ENCODE measurements at regions not wholly inside any gene's neighbourhood (a gene's known extent, or its start where the extent isn't known, plus 50 kb on each side); places are given as distances from the start of the nearest gene placed in this dataset.

GRCh38 chr7:81648716-81649115, 121.1 kb downstream of the HGF start:
- intact Hi-C loops (cut with DNase I): no loop called here
- no peak for DNase-seq (ENCODE audit: low spot score)

GRCh38 chr7:81645435-81645834, 124.4 kb downstream of the HGF start:
- intact Hi-C loops (cut with DNase I): no loop called here
- DNase-seq (ENCODE audit: low spot score): no peak

GRCh38 chr7:81641873-81642272, 128.0 kb downstream of the HGF start:
- no peak for DNase-seq (ENCODE audit: low spot score)
- intact Hi-C loops (cut with DNase I): no loop called here

GRCh38 chr7:81638198-81638597, 131.6 kb downstream of the HGF start:
- DNase-seq (ENCODE audit: low spot score): no peak
- intact Hi-C loops (cut with DNase I): no loop called here

- DNase-seq (ENCODE audit: low spot score): no peak
- intact Hi-C loops (cut with DNase I): no loop called here
Observed at GRCh38 chr7:81637534-81637933, 132.3 kb downstream of the HGF start.

GRCh38 chr7:81632418-81632817, 137.4 kb downstream of the HGF start:
- DNase-seq (ENCODE audit: low spot score): no peak
- intact Hi-C loops (cut with DNase I): no loop called here

GRCh38 chr7:81630600-81630999, 139.2 kb downstream of the HGF start:
- no peak for DNase-seq (ENCODE audit: low spot score)
- intact Hi-C loops (cut with DNase I): no loop called here

- intact Hi-C loops (cut with DNase I): no loop called here
- no peak for DNase-seq (ENCODE audit: low spot score)
Observed at GRCh38 chr7:81629702-81630101, 140.1 kb downstream of the HGF start.

- intact Hi-C loops (cut with DNase I): no loop called here
- DNase-seq (ENCODE audit: low spot score): no peak
Observed at GRCh38 chr7:81628951-81629350, 140.9 kb downstream of the HGF start.

- no peak for DNase-seq (ENCODE audit: low spot score)
- intact Hi-C loops (cut with DNase I): no loop called here
Observed at GRCh38 chr7:81627536-81628287, 142.1 kb downstream of the HGF start.

GRCh38 chr7:81626008-81626407, 143.8 kb downstream of the HGF start:
- no peak for DNase-seq (ENCODE audit: low spot score)
- intact Hi-C loops (cut with DNase I): no loop called here

GRCh38 chr7:81624650-81625631, 144.9 kb downstream of the HGF start:
- DNase-seq (ENCODE audit: low spot score): no peak
- intact Hi-C loops (cut with DNase I): no loop called here

GRCh38 chr7:81624021-81624592, 145.7 kb downstream of the HGF start:
- no peak for DNase-seq (ENCODE audit: low spot score)
- intact Hi-C loops (cut with DNase I): no loop called here

GRCh38 chr7:81623251-81623855, 146.5 kb downstream of the HGF start:
- intact Hi-C loops (cut with DNase I): no loop called here
- DNase-seq (ENCODE audit: low spot score): no peak

GRCh38 chr7:81621893-81622292, 148.0 kb downstream of the HGF start:
- intact Hi-C loops (cut with DNase I): no loop called here
- no peak for DNase-seq (ENCODE audit: low spot score)

- no peak for DNase-seq (ENCODE audit: low spot score)
- intact Hi-C loops (cut with DNase I): no loop called here
Observed at GRCh38 chr7:81618396-81619014, 151.3 kb downstream of the HGF start.

GRCh38 chr7:81616951-81617350, 152.9 kb downstream of the HGF start:
- DNase-seq (ENCODE audit: low spot score): no peak
- intact Hi-C loops (cut with DNase I): no loop called here

GRCh38 chr7:81611805-81612204, 158.0 kb downstream of the HGF start:
- no peak for DNase-seq (ENCODE audit: low spot score)
- intact Hi-C loops (cut with DNase I): no loop called here

GRCh38 chr7:81611040-81611439, 158.8 kb downstream of the HGF start:
- DNase-seq (ENCODE audit: low spot score): peak; percentile 77
- intact Hi-C loops (cut with DNase I): no loop called here
